Body of pancreas (tissue), 4 donors: ENCODE measurements at regions not wholly inside any gene's neighbourhood (a gene's known extent, or its start where the extent isn't known, plus 50 kb on each side); places are given as distances from the start of the nearest gene placed in this dataset.

Source experiments
- CTCF ChIP-seq, 7 experiments: fragments of 450-650 bp in 4 of 7; fragments of 200-600 bp in 3 of 7; sonication (generic) in 3 of 7; IDR thresholded peaks; one replicate each; pipeline ENCODE4 v1.5.1; 2016 to 2019; ENCODE audit warnings: antibody characterized with exemption in 7 of 7
- POLR2A ChIP-seq, 3 donors: fragments of 450-650 bp; IDR thresholded peaks; one replicate each; pipeline ENCODE4 v1.6.1; 2016; ENCODE audit warnings: antibody characterized with exemption in 3 of 3, mild to moderate bottlenecking in 2 of 3

- TF ChIP-seq CTCF (IDR thresholded peaks at IDR 0.05) (no peak), POLR2A (IDR thresholded peaks at IDR 0.05) (no peak)
These were observed 808.5 kb downstream of the CDH9 start for GRCh38 chr5:26229848-26230247.
